ENCODE measurements at regions not wholly inside any gene's neighbourhood (a gene's known extent, or its start where the extent isn't known, plus 50 kb on each side); places are given as distances from the start of the nearest gene placed in this dataset.

DNA sequence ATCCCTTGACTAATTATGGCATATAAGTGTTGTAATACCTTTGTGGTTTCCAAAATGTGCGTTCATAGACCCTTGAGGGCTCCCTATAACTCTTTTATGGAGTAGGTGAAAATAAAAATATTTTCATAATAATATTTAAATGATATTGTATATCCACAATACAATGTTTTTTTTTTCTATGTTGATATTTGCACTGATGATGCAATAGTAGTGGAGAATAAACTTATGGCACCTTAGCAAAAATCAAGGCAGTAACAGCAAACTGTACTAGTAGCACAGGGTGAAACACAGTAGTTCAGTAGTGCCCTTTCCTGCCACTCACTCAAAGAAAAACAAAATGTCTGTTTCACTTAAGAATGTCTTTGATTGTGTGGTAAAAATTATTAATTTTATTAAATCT, 465.3 kb downstream of the C4orf33 start:
- no peaks in the 10 kb centered on the region for H3K36me3 ChIP-seq
- H3K4me1 ChIP-seq = no peaks in the 10 kb centered on the region
- no peaks in the 10 kb centered on the region for H3K27me3 ChIP-seq
- WGBS, 2 donors (ENCODE audit: low coverage in 1 of 2) = 0 to 50% methylated on average over 1 of the region's 1 CpG
- H3K9me3 ChIP-seq = no peaks in the 10 kb centered on the region
- ATAC-seq = no peak
- no peak for TF ChIP-seq EP300 (IDR thresholded peaks at IDR 0.05)
- H3K4me3 ChIP-seq = no peak overlapping the region
- no peak overlapping the region for H3K27ac ChIP-seq

DNA sequence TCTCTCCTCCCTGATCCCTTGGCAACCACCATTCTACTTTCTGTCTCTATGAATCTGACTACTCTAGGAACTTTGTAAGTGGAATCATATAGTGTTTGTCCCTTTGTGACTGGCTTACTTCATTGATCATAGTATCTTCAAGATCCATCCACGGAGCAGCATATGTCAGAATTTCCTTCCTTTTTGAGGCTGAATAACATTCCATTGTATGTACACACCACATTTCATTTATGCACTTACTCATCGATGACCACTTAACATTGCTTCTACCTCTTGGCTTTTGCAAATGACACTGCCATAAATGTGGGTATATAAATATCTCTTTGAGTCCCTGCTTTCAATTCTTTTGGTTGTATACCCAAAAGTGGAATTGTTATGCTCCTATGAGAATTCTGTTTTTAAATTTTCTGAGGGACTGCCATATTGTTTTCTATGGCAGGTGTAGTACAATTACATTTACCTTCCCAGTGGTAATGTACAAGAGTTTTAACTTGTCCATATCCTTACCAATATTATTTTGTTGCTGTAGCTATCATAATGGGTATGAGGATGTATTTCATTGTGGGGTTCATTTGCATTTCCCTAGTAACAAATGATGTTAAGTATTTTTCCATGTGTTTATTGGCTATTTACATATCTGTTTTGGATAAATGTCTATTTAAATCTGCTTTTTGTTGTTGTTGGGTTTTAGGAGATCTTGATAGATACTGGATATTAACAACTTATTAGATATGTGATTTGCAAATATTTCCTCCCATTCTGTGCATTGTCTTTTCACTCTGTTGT, 466.1 kb downstream of the C4orf33 start:
- TF ChIP-seq EP300 (IDR thresholded peaks at IDR 0.05) (no peak), POLR2AphosphoS5 (IDR thresholded peaks at IDR 0.05) (no peak), POLR2A (IDR thresholded peaks at IDR 0.05) (no peak)
- TF ChIP-seq, protein P1, sequence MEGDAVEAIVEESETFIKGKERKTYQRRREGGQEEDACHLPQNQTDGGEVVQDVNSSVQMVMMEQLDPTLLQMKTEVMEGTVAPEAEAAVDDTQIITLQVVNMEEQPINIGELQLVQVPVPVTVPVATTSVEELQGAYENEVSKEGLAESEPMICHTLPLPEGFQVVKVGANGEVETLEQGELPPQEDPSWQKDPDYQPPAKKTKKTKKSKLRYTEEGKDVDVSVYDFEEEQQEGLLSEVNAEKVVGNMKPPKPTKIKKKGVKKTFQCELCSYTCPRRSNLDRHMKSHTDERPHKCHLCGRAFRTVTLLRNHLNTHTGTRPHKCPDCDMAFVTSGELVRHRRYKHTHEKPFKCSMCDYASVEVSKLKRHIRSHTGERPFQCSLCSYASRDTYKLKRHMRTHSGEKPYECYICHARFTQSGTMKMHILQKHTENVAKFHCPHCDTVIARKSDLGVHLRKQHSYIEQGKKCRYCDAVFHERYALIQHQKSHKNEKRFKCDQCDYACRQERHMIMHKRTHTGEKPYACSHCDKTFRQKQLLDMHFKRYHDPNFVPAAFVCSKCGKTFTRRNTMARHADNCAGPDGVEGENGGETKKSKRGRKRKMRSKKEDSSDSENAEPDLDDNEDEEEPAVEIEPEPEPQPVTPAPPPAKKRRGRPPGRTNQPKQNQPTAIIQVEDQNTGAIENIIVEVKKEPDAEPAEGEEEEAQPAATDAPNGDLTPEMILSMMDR (IDR thresholded peaks at IDR 0.05) = no peak
- H3K27ac ChIP-seq = no peak overlapping the region
- no peak overlapping the region for H3K4me3 ChIP-seq
- H3K4me1 ChIP-seq = no peaks in the 10 kb centered on the region
- H3K9me3 ChIP-seq = no peaks in the 10 kb centered on the region
- H3K36me3 ChIP-seq = no peaks in the 10 kb centered on the region
- no peak for ATAC-seq
- H3K27me3 ChIP-seq = no peaks in the 10 kb centered on the region
- WGBS, 2 donors (ENCODE audit: low coverage in 1 of 2) = 62 to 89% methylated on average over 2 of the region's 2 CpGs

DNA sequence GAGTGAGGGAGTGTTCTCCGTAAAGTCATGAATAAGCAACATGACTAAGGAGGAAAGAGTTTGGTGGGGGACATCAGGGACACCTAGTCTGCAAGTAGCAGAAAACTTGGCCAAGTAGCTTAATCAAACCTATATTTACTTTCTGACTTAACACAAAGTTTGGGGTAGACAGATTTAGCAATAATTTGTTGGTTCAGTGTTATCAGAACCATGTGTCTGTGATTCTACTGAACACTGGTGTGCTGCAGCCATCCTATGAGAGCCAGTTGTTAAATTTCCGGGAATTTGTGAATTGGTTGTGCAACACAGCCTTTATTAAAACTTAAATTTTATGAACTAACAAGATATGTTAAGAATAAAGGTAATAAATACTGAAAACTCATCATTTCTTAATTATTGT, 469.3 kb downstream of the C4orf33 start:
- Histone ChIP-seq H3K36me3 (no peaks in the 10 kb centered on the region), H3K9me3 (no peaks in the 10 kb centered on the region), H3K4me3 (no peak overlapping the region), H3K27ac (no peak overlapping the region), H3K4me1 (no peaks in the 10 kb centered on the region), H3K27me3 (no peaks in the 10 kb centered on the region)
- TF ChIP-seq EP300 (IDR thresholded peaks at IDR 0.05) (no peak), POLR2AphosphoS5 (IDR thresholded peaks at IDR 0.05) (no peak), POLR2A (IDR thresholded peaks at IDR 0.05) (no peak)
- TF ChIP-seq, protein P1 (IDR thresholded peaks at IDR 0.05) = no peak
- no peak for ATAC-seq
- WGBS, 2 donors (ENCODE audit: low coverage in 1 of 2) = 90 to 100% methylated on average over 1 to 2 of the region's 2 CpGs

DNA sequence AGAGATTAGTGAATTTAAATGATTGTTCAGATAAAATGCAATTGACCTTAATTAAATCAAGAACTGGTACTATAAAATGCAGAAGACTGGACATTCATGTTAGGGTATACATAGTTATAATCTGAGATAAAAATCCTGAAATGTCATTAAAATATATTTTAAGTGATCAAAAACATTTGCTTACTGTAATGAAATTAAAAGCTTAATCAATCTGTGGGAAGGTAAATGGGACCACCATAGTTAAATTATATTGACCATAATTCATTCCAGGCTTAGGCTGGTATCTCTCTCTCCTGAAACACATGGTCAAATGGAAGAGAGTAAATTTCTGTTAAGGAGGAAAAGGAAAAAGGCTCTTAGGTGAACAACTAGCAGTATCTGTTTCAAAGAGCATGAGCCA, 474.4 kb downstream of the C4orf33 start:
- no peaks in the 10 kb centered on the region for H3K4me1 ChIP-seq
- no peaks in the 10 kb centered on the region for H3K9me3 ChIP-seq
- no peak for TF ChIP-seq POLR2A (IDR thresholded peaks at IDR 0.05)
- TF ChIP-seq EP300 (IDR thresholded peaks at IDR 0.05) = no peak
- TF ChIP-seq POLR2AphosphoS5 (IDR thresholded peaks at IDR 0.05) = no peak
- TF ChIP-seq, protein P1 (IDR thresholded peaks at IDR 0.05) = no peak
- ATAC-seq = no peak
- no peaks in the 10 kb centered on the region for H3K27me3 ChIP-seq
- H3K4me3 ChIP-seq = no peak overlapping the region
- H3K27ac ChIP-seq = no peak overlapping the region
- no peaks in the 10 kb centered on the region for H3K36me3 ChIP-seq

DNA sequence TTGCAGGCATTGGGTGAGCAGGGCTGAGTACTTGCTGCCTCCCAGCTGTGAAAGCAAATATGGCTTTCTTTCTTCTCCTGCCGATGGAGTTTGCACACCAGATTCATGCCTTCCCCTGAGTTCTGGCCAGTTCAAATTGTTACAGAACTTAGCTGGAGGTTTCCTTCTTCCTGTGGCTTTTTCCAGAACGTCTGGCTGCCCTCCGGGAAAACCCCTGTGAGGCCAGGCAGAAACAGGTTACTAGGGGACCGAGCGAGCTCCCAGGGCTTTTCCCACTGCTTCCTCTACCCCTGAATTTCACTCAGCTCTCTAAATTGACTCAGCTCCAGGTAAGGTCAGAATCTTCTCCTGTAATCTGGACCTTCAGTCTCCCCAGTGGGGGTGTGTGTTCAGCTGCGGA, 482.4 kb downstream of the C4orf33 start:
- no peak overlapping the region for H3K27ac ChIP-seq
- H3K9me3 ChIP-seq = no peaks in the 10 kb centered on the region
- ATAC-seq = no peak
- no peaks in the 10 kb centered on the region for H3K36me3 ChIP-seq
- whole genome bisulfite sequencing, 2 donors (ENCODE audit: low coverage in 1 of 2) = 74 to 80% methylated on average over 3 to 5 of the region's 6 CpGs
- no peak overlapping the region for H3K4me3 ChIP-seq
- TF ChIP-seq POLR2A (IDR thresholded peaks at IDR 0.05) (no peak), EP300 (IDR thresholded peaks at IDR 0.05) (no peak), POLR2AphosphoS5 (IDR thresholded peaks at IDR 0.05) (no peak)
- TF ChIP-seq, protein P1 (IDR thresholded peaks at IDR 0.05) = no peak
- H3K4me1 ChIP-seq = no peaks in the 10 kb centered on the region
- no peaks in the 10 kb centered on the region for H3K27me3 ChIP-seq

Data from gastroesophageal sphincter (tissue), 4 donors.